ENCODE measurements at regions not wholly inside any gene's neighbourhood (a gene's known extent, or its start where the extent isn't known, plus 50 kb on each side); places are given as distances from the start of the nearest gene placed in this dataset.

GRCh38 chr21:15119486-15119885, 54.7 kb upstream of the NRIP1 start:
- no peaks in the 10 kb centered on the region for H3K36me3 ChIP-seq (ENCODE audit: control insufficient read depth in 2 of 3, insufficient read depth in 3 of 3, low read length in 3 of 3)
- no peak overlapping the region for H3K27ac Mint-ChIP-seq
- ATAC-seq, result no peak
- H3K36me3 Mint-ChIP-seq, result no peaks in the 10 kb centered on the region
- no peaks in the 10 kb centered on the region for H3K9me3 Mint-ChIP-seq
- DNase-seq, result no peak
- no peak overlapping the region for H3K4me3 Mint-ChIP-seq
- CTCF ChIA-PET, result no interaction called here
- no peak overlapping the region for H3K4me3 ChIP-seq (ENCODE audit: low read length)
- H3K27me3 Mint-ChIP-seq, result peaks cover 7 to 23% (median 11%) of the 10 kb centered on the region in 5 donors
- no peaks in the 10 kb centered on the region for H3K9me3 ChIP-seq (ENCODE audit: control insufficient read depth in 2 of 3, low read length in 3 of 3)
- no peaks in the 10 kb centered on the region for H3K4me1 Mint-ChIP-seq
- no peak overlapping the region for H3K27ac ChIP-seq (ENCODE audit: low read depth, low read length)
- POLR2A ChIA-PET, result interaction anchor here (0.6 kb wide), 2 partner anchors 72 to 77 kb away, joined by 3 read pairs; no protein-coding TSS in a partner anchor
- intact Hi-C loops (cut with micrococcal nuclease), result no loop called here
- no peaks in the 10 kb centered on the region for H3K4me1 ChIP-seq (ENCODE audit: control insufficient read depth in 2 of 2, insufficient read depth in 2 of 2, low read length in 2 of 2)
- no peaks in the 10 kb centered on the region for H3K27me3 ChIP-seq (ENCODE audit: control insufficient read depth in 2 of 2, insufficient read depth in 2 of 2, low read length in 2 of 2)

- CTCF ChIA-PET, result no interaction called here
- POLR2A ChIA-PET, result no interaction called here
- Mint-ChIP-seq H3K9me3 (no peaks in the 10 kb centered on the region), H3K27ac (no peak overlapping the region), H3K4me1 (no peaks in the 10 kb centered on the region), H3K4me3 (no peak overlapping the region), H3K36me3 (no peaks in the 10 kb centered on the region), H3K27me3 (peaks cover 5 to 14% (median 9%) of the 10 kb centered on the region in 5 donors)
- H3K36me3 ChIP-seq (ENCODE audit: control insufficient read depth in 2 of 3, insufficient read depth in 3 of 3, low read length in 3 of 3), result no peaks in the 10 kb centered on the region
- no peak overlapping the region for H3K4me3 ChIP-seq (ENCODE audit: low read length)
- no peaks in the 10 kb centered on the region for H3K27me3 ChIP-seq (ENCODE audit: control insufficient read depth in 2 of 2, insufficient read depth in 2 of 2, low read length in 2 of 2)
- no peak overlapping the region for H3K27ac ChIP-seq (ENCODE audit: low read depth, low read length)
- H3K4me1 ChIP-seq (ENCODE audit: control insufficient read depth in 2 of 2, insufficient read depth in 2 of 2, low read length in 2 of 2), result no peaks in the 10 kb centered on the region
- DNase-seq (no peak), ATAC-seq (no peak)
- H3K9me3 ChIP-seq (ENCODE audit: control insufficient read depth in 2 of 3, low read length in 3 of 3), result no peaks in the 10 kb centered on the region
- intact Hi-C loops (cut with micrococcal nuclease), result no loop called here
Observed at GRCh38 chr21:15121097-15121654, 56.4 kb upstream of the NRIP1 start.

- no peaks in the 10 kb centered on the region for H3K4me1 ChIP-seq (ENCODE audit: control insufficient read depth in 2 of 2, insufficient read depth in 2 of 2, low read length in 2 of 2)
- no peak overlapping the region for H3K27ac ChIP-seq (ENCODE audit: low read depth, low read length)
- ChIA-PET CTCF (no interaction called here), POLR2A (interaction anchor here (0.9 kb wide), 1 partner anchor 92 kb away, joined by 3 read pairs; no protein-coding TSS in a partner anchor)
- Mint-ChIP-seq H3K27ac (no peak overlapping the region), H3K4me1 (no peaks in the 10 kb centered on the region), H3K27me3 (peaks cover 6 to 14% (median 9%) of the 10 kb centered on the region in 5 donors), H3K36me3 (no peaks in the 10 kb centered on the region), H3K4me3 (no peak overlapping the region), H3K9me3 (no peaks in the 10 kb centered on the region)
- no peak for ATAC-seq
- intact Hi-C loops (cut with micrococcal nuclease), result no loop called here
- no peaks in the 10 kb centered on the region for H3K36me3 ChIP-seq (ENCODE audit: control insufficient read depth in 2 of 3, insufficient read depth in 3 of 3, low read length in 3 of 3)
- DNase-seq, result no peak
- H3K9me3 ChIP-seq (ENCODE audit: control insufficient read depth in 2 of 3, low read length in 3 of 3), result no peaks in the 10 kb centered on the region
- no peaks in the 10 kb centered on the region for H3K27me3 ChIP-seq (ENCODE audit: control insufficient read depth in 2 of 2, insufficient read depth in 2 of 2, low read length in 2 of 2)
- no peak overlapping the region for H3K4me3 ChIP-seq (ENCODE audit: low read length)
Observed at GRCh38 chr21:15121655-15122120, 56.9 kb upstream of the NRIP1 start.

- no peaks in the 10 kb centered on the region for H3K9me3 ChIP-seq (ENCODE audit: control insufficient read depth in 2 of 3, low read length in 3 of 3)
- no peaks in the 10 kb centered on the region for H3K4me1 ChIP-seq (ENCODE audit: control insufficient read depth in 2 of 2, insufficient read depth in 2 of 2, low read length in 2 of 2)
- intact Hi-C loops (cut with micrococcal nuclease), result no loop called here
- ChIA-PET CTCF (no interaction called here), POLR2A (interaction anchor here (0.9 kb wide), 1 partner anchor 93 kb away, joined by 3 read pairs; no protein-coding TSS in a partner anchor)
- DNase-seq (no peak), ATAC-seq (no peak)
- Mint-ChIP-seq H3K4me1 (no peaks in the 10 kb centered on the region), H3K27me3 (peaks cover 6 to 14% (median 9%) of the 10 kb centered on the region in 5 donors), H3K27ac (no peak overlapping the region), H3K36me3 (no peaks in the 10 kb centered on the region), H3K4me3 (no peak overlapping the region), H3K9me3 (no peaks in the 10 kb centered on the region)
- H3K27ac ChIP-seq (ENCODE audit: low read depth, low read length), result no peak overlapping the region
- no peak overlapping the region for H3K4me3 ChIP-seq (ENCODE audit: low read length)
- H3K27me3 ChIP-seq (ENCODE audit: control insufficient read depth in 2 of 2, insufficient read depth in 2 of 2, low read length in 2 of 2), result no peaks in the 10 kb centered on the region
- H3K36me3 ChIP-seq (ENCODE audit: control insufficient read depth in 2 of 3, insufficient read depth in 3 of 3, low read length in 3 of 3), result no peaks in the 10 kb centered on the region
Observed at GRCh38 chr21:15122241-15122640, 57.4 kb upstream of the NRIP1 start.

- Mint-ChIP-seq H3K4me1 (no peaks in the 10 kb centered on the region), H3K9me3 (peaks cover 0 to 3% (median 0%) of the 10 kb centered on the region in 11 donors), H3K27me3 (peaks cover 5 to 13% (median 11%) of the 10 kb centered on the region in 5 donors), H3K27ac (no peak overlapping the region), H3K4me3 (no peak overlapping the region), H3K36me3 (no peaks in the 10 kb centered on the region)
- POLR2A ChIA-PET, result no interaction called here
- Histone ChIP-seq H3K4me1 (ENCODE audit: control insufficient read depth in 2 of 2, insufficient read depth in 2 of 2, low read length in 2 of 2) (no peaks in the 10 kb centered on the region), H3K27ac (ENCODE audit: low read depth, low read length) (no peak overlapping the region), H3K27me3 (ENCODE audit: control insufficient read depth in 2 of 2, insufficient read depth in 2 of 2, low read length in 2 of 2) (no peaks in the 10 kb centered on the region), H3K9me3 (ENCODE audit: control insufficient read depth in 2 of 3, low read length in 3 of 3) (no peaks in the 10 kb centered on the region), H3K4me3 (ENCODE audit: low read length) (no peak overlapping the region), H3K36me3 (ENCODE audit: control insufficient read depth in 2 of 3, insufficient read depth in 3 of 3, low read length in 3 of 3) (no peaks in the 10 kb centered on the region)
- DNase-seq (no peak), ATAC-seq (no peak)
- intact Hi-C loops (cut with micrococcal nuclease), result no loop called here
- CTCF ChIA-PET, result no interaction called here
Observed at GRCh38 chr21:15124731-15125130, 59.9 kb upstream of the NRIP1 start.

GRCh38 chr21:15126948-15127347, 62.1 kb upstream of the NRIP1 start:
- CTCF ChIA-PET, result no interaction called here
- DNase-seq (no peak), ATAC-seq (no peak)
- H3K36me3 ChIP-seq (ENCODE audit: control insufficient read depth in 2 of 3, insufficient read depth in 3 of 3, low read length in 3 of 3), result no peaks in the 10 kb centered on the region
- H3K27me3 ChIP-seq (ENCODE audit: control insufficient read depth in 2 of 2, insufficient read depth in 2 of 2, low read length in 2 of 2), result no peaks in the 10 kb centered on the region
- peaks cover 0 to 4% (median 0%) of the 10 kb centered on the region in 11 donors for H3K9me3 Mint-ChIP-seq
- H3K4me1 Mint-ChIP-seq, result no peaks in the 10 kb centered on the region
- no peaks in the 10 kb centered on the region for H3K36me3 Mint-ChIP-seq
- no peak overlapping the region for H3K27ac ChIP-seq (ENCODE audit: low read depth, low read length)
- no peak overlapping the region for H3K27ac Mint-ChIP-seq
- H3K4me3 ChIP-seq (ENCODE audit: low read length), result no peak overlapping the region
- H3K27me3 Mint-ChIP-seq, result peaks cover 4 to 14% (median 5%) of the 10 kb centered on the region in 5 donors
- no peaks in the 10 kb centered on the region for H3K4me1 ChIP-seq (ENCODE audit: control insufficient read depth in 2 of 2, insufficient read depth in 2 of 2, low read length in 2 of 2)
- intact Hi-C loops (cut with micrococcal nuclease), result no loop called here
- no peak overlapping the region for H3K4me3 Mint-ChIP-seq
- no peaks in the 10 kb centered on the region for H3K9me3 ChIP-seq (ENCODE audit: control insufficient read depth in 2 of 3, low read length in 3 of 3)
- POLR2A ChIA-PET, result no interaction called here

- Histone ChIP-seq H3K27me3 (ENCODE audit: control insufficient read depth in 2 of 2, insufficient read depth in 2 of 2, low read length in 2 of 2) (no peaks in the 10 kb centered on the region), H3K27ac (ENCODE audit: low read depth, low read length) (no peak overlapping the region), H3K36me3 (ENCODE audit: control insufficient read depth in 2 of 3, insufficient read depth in 3 of 3, low read length in 3 of 3) (no peaks in the 10 kb centered on the region), H3K4me3 (ENCODE audit: low read length) (no peak overlapping the region), H3K9me3 (ENCODE audit: control insufficient read depth in 2 of 3, low read length in 3 of 3) (no peaks in the 10 kb centered on the region), H3K4me1 (ENCODE audit: control insufficient read depth in 2 of 2, insufficient read depth in 2 of 2, low read length in 2 of 2) (no peaks in the 10 kb centered on the region)
- Mint-ChIP-seq H3K27me3 (peaks cover 0 to 11% (median 4%) of the 10 kb centered on the region in 5 donors), H3K27ac (no peak overlapping the region), H3K4me1 (no peaks in the 10 kb centered on the region), H3K9me3 (peaks cover 0 to 4% (median 0%) of the 10 kb centered on the region in 11 donors), H3K4me3 (no peak overlapping the region), H3K36me3 (no peaks in the 10 kb centered on the region)
- DNase-seq, result no peak
- ATAC-seq, result no peak
- intact Hi-C loops (cut with micrococcal nuclease), result no loop called here
- POLR2A ChIA-PET, result no interaction called here
- CTCF ChIA-PET, result interaction anchor here (0.6 kb wide), 1 partner anchor 14 kb away, joined by 3 read pairs; no protein-coding TSS in a partner anchor
Observed at GRCh38 chr21:15127437-15127836, 62.6 kb upstream of the NRIP1 start.
